ENCODE measurements at regions not wholly inside any gene's neighbourhood (a gene's known extent, or its start where the extent isn't known, plus 50 kb on each side); places are given as distances from the start of the nearest gene placed in this dataset.

DNA sequence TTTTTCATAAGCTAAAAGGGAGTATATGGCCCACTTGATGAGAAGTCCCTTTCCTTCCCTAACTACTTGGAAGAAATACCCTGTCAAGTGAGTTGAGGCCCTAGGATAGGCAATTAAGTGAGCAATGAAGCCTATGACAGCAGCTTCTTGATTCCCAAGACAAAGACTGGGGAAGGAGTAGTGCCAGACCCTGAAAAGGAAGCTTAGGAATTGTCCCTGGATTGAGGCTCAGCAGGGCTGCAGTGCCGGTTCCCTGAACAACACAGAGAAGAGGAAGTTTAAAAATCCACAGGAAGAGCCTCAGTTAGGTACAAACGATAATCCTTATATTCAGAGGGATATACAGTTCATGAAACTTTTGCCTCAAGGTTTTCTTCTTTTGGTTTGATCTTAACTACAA is 61.8 kb upstream of the RAD23B start:
- FAIRE-seq (no peak), DNase-seq (ENCODE audit: insufficient read length, low spot score) (no peak)
- TF ChIP-seq, protein P1, sequence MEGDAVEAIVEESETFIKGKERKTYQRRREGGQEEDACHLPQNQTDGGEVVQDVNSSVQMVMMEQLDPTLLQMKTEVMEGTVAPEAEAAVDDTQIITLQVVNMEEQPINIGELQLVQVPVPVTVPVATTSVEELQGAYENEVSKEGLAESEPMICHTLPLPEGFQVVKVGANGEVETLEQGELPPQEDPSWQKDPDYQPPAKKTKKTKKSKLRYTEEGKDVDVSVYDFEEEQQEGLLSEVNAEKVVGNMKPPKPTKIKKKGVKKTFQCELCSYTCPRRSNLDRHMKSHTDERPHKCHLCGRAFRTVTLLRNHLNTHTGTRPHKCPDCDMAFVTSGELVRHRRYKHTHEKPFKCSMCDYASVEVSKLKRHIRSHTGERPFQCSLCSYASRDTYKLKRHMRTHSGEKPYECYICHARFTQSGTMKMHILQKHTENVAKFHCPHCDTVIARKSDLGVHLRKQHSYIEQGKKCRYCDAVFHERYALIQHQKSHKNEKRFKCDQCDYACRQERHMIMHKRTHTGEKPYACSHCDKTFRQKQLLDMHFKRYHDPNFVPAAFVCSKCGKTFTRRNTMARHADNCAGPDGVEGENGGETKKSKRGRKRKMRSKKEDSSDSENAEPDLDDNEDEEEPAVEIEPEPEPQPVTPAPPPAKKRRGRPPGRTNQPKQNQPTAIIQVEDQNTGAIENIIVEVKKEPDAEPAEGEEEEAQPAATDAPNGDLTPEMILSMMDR (IDR thresholded peaks at IDR 0.05; ENCODE audit: insufficient read depth, missing control alignments), result no peak

DNA sequence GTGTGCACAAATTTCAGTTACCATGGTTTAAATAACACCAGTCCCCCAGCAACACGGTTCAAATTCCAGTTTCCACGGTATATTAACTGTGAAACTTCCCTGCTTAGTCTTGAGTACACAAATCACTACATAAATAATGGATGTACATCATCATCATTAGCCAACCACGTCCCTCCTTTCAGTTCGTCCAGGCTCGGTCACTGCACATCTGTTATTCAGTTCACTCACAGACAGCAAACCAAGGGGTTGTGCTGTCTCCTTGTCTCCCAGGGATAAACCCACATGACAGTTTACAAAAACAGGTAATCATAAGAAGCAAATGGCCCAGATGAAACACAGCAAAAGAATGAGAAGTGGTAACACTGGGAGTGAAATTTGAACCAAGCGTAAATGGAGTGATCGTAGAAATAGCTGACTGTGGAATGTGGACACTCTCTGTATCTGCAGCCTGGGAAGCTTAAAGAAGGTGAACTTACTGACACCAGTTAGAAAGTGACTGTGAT is 61.0 kb upstream of the RAD23B start:
- no peak for DNase-seq (ENCODE audit: insufficient read length, low spot score)
- no peak for FAIRE-seq
- TF ChIP-seq, protein P1 (IDR thresholded peaks at IDR 0.05; ENCODE audit: insufficient read depth, missing control alignments), result no peak

DNA sequence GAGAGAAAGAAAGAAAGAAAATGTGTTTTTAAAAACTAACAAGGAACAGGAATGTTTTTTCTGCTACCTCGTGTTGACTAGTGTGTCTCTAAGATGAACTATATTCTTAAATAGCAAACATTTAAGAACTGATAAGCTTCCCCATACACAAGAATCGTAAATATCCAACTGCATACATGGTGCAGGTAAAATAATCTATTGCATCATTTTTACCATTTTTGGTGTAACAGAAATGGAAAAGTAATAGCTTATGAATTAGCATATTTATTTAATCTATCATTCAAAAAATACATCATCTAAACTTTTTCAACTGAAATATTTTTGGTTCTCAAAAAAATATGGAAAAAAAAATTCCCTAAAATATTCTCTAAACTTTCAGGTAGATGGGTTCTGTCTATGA is 59.7 kb upstream of the RAD23B start:
- no peak for DNase-seq (ENCODE audit: insufficient read length, low spot score)
- FAIRE-seq, result no peak
- TF ChIP-seq, protein P1 (IDR thresholded peaks at IDR 0.05; ENCODE audit: insufficient read depth, missing control alignments), result no peak

DNA sequence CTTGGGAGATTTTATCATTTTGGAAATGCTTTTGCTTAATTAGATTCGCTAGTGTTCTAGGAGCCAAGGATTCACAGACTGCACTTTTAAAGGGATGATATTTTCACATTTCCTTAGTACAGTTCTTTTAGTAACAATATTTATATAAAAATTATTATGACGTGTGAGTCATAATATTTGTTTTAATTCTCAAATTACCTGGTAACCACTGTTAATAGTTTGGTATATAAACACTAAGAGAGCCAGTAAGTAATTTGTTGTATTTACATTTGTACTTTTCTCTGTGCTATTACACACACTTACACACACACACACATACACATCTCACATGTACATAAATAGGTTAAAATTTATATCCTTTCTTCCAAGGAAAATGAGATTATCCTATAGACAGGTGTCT is 58.8 kb upstream of the RAD23B start:
- TF ChIP-seq, protein P1 (IDR thresholded peaks at IDR 0.05; ENCODE audit: insufficient read depth, missing control alignments), result no peak
- DNase-seq (ENCODE audit: insufficient read length, low spot score) (no peak), FAIRE-seq (no peak)

DNA sequence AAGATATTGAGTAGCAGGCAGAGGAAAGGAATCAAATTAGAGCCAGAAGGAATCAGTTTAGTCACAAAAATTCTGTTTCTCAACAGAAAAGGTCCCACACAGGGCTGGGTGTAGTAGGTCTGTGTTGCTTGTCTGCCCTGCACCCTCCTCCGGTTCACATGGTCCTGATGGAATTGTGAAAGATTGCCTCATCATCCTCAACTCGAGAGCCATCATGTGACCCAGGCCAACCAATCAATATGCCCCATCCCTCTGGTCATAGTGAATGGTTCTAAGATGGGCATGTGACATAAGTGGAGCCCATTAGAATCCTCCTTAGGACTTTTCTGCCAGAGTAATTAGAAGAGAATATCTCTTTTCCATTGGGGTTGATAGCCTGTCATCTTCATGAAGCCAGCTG is 56.7 kb upstream of the RAD23B start:
- TF ChIP-seq, protein P1 (IDR thresholded peaks at IDR 0.05; ENCODE audit: insufficient read depth, missing control alignments), result no peak
- FAIRE-seq (no peak), DNase-seq (ENCODE audit: insufficient read length, low spot score) (no peak)

DNA sequence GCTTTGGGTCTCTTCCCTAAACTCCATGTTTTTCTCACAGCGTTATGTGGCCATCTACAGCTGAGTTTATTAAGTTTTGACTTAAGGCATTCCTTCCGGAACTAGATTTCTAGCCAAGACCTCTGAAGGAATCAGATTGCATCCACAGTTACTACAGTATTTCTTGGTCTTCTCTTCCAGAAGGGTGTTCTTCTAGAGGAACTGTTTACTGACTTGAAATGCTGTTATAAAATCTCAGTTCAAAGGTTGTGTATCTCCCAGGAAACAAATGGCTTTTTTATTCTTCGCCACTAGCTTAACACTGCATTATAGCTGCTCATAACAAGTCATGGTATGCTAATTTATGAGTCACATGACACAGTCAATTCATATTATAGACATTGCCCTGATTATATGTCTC is 55.3 kb upstream of the RAD23B start:
- TF ChIP-seq, protein P1 (IDR thresholded peaks at IDR 0.05; ENCODE audit: insufficient read depth, missing control alignments), result no peak
- FAIRE-seq, result no peak
- DNase-seq (ENCODE audit: insufficient read length, low spot score), result no peak

DNA sequence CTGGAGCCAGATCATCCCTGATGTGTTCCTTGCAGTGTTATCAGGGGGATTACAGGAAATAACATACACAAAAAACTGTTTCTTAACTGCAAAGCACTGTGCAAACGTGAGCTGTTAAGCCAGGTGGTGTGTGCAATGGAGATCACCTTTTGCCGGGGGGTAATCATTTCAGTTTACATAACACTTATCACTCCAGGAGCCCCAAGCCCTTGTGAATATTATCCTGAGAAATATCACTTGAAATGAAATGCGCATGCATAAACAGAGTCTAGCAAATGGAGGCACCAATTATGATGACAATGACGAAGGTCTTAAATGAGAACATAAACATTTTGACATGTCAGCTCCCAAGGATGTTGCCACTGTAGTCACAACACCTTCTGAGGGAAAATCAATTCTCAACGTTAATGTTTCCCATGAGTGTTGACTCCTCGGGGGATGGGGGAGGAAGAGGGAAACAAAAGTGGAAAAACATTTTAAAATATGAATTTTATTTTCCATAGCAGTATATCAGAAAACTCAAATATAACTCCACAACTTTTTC is 54.5 kb upstream of the RAD23B start:
- no peak for FAIRE-seq
- no peak for DNase-seq (ENCODE audit: insufficient read length, low spot score)

More for the DNA sequence above, 54.5 kb upstream of the RAD23B start:
- TF ChIP-seq, protein P1 (IDR thresholded peaks at IDR 0.05; ENCODE audit: insufficient read depth, missing control alignments), result no peak

Measured in D721Med (cell line).